GM06990 (cell line): ENCODE measurements at regions not wholly inside any gene's neighbourhood (a gene's known extent, or its start where the extent isn't known, plus 50 kb on each side); places are given as distances from the start of the nearest gene placed in this dataset.
"Not testable (repeated sequence)": the region's sequence is repeated elsewhere in the genome, so short reads cannot be mapped to it uniquely, and the experiment has no call there.

Experiments
- DNase-seq: peaks from one replicate; pipeline ENCODE4 v3.0.0-alpha.2; 2011; ENCODE audit not compliant: insufficient read length; ENCODE audit errors: extremely low read depth
- H3K27me3 ChIP-seq: replicated peaks from 2 replicates; pipeline ENCODE4 v1.6.0; 2011; ENCODE audit warnings: low read length; ENCODE audit not compliant: control insufficient read depth, insufficient read depth
- H3K36me3 ChIP-seq: 2 replicates; pipeline ENCODE4 v1.5.1; 2011; ENCODE audit warnings: low read length; ENCODE audit not compliant: control insufficient read depth, insufficient read depth
- H3K4me3 ChIP-seq: replicated peaks from 2 replicates; pipeline ENCODE4 v1.5.1; 2011; ENCODE audit warnings: low read depth, mild to moderate bottlenecking, control low read depth, low read length
- TF ChIP-seq, protein P1 (sequence below): IDR thresholded peaks from 2 replicates; pipeline ENCODE4 v1.5.1; 2011; ENCODE audit warnings: low read length, control low read depth, mild to moderate bottlenecking, inconsistent platforms; ENCODE audit not compliant: insufficient read depth, poor library complexity, severe bottlenecking

DNA sequence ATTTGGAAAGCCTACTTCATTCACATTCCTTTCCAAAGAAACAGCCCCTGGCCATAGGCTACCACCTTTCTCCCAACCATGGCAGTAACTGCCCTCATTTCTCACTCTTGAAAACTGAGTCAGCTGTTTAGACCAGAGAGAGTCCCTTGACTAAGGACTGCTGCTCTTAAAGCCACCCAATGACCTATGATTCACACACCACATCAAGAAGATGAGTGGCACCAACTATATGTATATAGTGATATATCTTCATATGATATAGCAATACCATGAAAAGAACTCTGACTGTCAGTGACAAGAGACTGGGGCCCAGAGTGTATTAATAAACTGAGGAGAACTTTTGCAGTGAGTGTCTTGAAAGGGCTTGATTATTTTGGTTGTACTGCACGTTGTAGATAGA, 404.5 kb upstream of the ASIC2 start:
- Histone ChIP-seq H3K4me3 (no peak overlapping the region), H3K36me3 (no peaks in the 10 kb centered on the region), H3K27me3 (no peaks in the 10 kb centered on the region; the same call in none of the 2 replicates)
- TF ChIP-seq, protein P1, sequence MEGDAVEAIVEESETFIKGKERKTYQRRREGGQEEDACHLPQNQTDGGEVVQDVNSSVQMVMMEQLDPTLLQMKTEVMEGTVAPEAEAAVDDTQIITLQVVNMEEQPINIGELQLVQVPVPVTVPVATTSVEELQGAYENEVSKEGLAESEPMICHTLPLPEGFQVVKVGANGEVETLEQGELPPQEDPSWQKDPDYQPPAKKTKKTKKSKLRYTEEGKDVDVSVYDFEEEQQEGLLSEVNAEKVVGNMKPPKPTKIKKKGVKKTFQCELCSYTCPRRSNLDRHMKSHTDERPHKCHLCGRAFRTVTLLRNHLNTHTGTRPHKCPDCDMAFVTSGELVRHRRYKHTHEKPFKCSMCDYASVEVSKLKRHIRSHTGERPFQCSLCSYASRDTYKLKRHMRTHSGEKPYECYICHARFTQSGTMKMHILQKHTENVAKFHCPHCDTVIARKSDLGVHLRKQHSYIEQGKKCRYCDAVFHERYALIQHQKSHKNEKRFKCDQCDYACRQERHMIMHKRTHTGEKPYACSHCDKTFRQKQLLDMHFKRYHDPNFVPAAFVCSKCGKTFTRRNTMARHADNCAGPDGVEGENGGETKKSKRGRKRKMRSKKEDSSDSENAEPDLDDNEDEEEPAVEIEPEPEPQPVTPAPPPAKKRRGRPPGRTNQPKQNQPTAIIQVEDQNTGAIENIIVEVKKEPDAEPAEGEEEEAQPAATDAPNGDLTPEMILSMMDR: no peak
- DNase-seq: no peak

DNA sequence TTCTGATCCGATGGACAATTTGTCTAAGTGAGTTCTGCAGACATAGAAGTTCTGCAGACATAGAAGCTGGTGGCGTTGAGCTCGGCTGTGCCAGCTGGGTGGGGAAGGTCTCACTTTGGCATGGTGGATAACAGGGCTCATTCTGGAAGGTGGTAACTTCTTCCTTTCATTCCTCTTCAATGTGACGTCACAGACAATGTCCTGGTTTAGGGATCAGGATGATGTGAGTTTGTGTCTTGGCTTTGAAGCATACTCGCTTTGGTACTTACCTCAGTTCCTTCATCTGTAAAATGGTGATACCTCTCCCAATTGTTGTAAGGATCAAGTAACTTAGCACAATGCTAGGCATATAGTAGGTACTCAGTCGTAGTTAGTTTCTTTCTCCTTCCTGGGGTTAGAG, 408.8 kb upstream of the ASIC2 start:
- Histone ChIP-seq H3K27me3 (no peaks in the 10 kb centered on the region; the same call in none of the 2 replicates), H3K36me3 (no peaks in the 10 kb centered on the region), H3K4me3 (no peak overlapping the region)
- DNase-seq: no peak
- TF ChIP-seq, protein P1: no peak

DNA sequence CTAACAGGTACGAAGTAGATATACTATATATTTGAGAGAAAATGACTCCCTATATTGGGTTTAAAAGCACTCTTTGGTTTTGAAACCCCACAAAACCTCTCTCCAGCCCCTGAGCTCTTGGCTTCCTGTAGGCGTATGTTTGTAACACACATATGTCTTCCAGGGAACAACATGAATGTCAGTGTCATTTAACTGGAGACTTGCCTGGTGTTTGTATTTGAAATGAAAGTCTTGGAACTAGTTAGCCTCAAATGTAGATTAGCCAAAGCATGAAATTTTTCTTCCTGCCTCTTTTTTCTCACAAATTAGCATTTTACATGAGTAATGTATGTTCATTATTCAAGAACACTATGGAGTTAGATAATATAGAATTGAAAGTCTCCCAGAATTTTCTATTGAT, 411.8 kb upstream of the ASIC2 start:
- H3K36me3 ChIP-seq: no peaks in the 10 kb centered on the region
- H3K27me3 ChIP-seq: no peaks in the 10 kb centered on the region; the same call in none of the 2 replicates
- DNase-seq: no peak
- TF ChIP-seq, protein P1: no peak
- H3K4me3 ChIP-seq: no peak overlapping the region

DNA sequence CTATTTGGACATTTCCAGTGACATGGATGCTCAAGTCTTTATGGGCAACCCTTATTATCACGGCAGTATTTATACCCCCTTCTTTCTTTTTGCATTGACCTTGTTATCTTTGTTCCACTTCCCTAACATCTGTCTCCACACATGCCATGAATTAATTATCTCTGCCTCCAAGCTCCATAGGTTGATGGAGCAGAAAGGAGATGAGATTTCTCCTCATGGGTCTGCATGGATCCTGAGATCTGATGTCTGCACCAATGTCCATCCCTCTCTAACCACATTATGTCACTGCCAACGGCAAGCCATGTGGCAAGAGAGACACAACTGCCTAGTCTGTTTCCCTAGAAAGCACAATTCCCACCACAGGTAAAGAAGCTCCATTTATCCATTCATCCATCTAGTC, 416.8 kb upstream of the ASIC2 start:
- no peak for DNase-seq
- TF ChIP-seq, protein P1: no peak

DNA sequence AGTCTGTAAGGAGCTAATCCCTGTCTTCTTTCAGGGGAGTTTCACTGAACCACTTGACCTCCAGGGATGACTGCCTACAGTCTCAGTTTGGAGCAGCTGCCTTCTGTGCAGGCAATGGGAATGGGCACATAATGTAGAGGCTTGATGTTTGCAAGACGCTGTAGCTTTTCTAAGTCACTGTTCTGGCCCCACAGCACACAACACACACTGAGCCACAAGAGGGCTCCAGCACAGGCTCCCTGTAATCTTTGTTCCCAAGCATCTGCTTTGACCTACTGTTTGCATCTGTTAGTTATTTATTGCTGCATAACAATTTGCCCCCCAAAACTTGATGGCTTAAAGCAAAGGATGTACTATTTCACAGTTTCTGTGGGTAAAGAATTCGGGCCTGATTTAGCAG, 419.0 kb upstream of the ASIC2 start:
- TF ChIP-seq, protein P1: peak; percentile 38
- no peaks in the 10 kb centered on the region for H3K36me3 ChIP-seq
- DNase-seq: no peak
- H3K27me3 ChIP-seq: no peaks in the 10 kb centered on the region
- H3K4me3 ChIP-seq: no peak overlapping the region

More for the DNA sequence above, 416.8 kb upstream of the ASIC2 start:
- Histone ChIP-seq H3K27me3 (no peaks in the 10 kb centered on the region), H3K36me3 (no peaks in the 10 kb centered on the region), H3K4me3 (no peak overlapping the region)

DNA sequence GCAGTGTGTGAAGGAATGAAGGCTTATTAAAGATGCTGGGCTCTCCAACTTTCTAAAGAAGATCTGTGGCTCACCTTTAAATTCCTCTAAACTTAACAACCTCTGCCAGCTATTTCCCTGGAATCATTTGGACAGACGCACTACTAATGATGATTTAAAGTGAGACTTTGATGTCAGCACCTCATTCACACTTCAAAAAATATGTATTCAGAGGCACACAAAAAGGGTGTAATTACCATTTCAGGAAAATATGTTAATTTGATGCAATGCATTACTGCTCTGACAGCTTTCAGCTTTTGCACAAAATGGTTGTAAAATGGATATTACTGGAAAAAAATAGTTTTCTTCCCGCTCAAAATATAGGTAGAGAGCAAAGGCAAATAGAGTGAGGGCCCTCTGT, 423.9 kb upstream of the ASIC2 start:
- H3K27me3 ChIP-seq: no peaks in the 10 kb centered on the region; the same call in none of the 2 replicates
- TF ChIP-seq, protein P1: no peak
- no peaks in the 10 kb centered on the region for H3K36me3 ChIP-seq
- no peak overlapping the region for H3K4me3 ChIP-seq
- no peak for DNase-seq

DNA sequence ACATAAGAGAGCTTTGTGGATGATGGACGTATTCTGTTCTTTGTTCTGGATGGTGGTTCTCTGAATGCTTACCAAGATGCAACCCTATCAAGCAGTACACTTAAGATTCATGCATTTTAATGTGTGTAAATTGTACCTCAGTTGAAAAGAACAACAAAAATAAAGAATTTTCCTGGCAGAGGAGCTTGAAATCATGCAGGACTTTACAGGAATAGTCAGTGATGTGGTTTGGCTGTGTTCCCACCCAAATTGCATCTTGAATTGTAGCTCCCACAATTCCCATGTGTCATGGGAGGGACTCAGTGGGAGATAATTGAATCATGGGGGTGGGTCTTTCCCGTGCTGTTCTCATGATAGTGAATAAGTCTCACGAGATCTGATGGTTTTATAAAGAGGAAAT, 430.6 kb upstream of the ASIC2 start:
- H3K27me3 ChIP-seq, H3K4me3 ChIP-seq, H3K36me3 ChIP-seq, DNase-seq: not testable (repeated sequence)
